GM19455 (cell line): ENCODE measurements at regions not wholly inside any gene's neighbourhood (a gene's known extent, or its start where the extent isn't known, plus 50 kb on each side); places are given as distances from the start of the nearest gene placed in this dataset.
"Not testable (repeated sequence)": the region's sequence is repeated elsewhere in the genome, so short reads cannot be mapped to it uniquely, and the experiment has no call there.

Source experiments
- ATAC-seq: cut with Tn5 transposase; IDR thresholded peaks from one replicate; pipeline ENCODE4 v1.9.1; 2021; ENCODE audit not compliant: unreplicated experiment

- ATAC-seq = no peak
Observed at GRCh38 chr4:64975177-64975576, 565.9 kb upstream of the TECRL start.

GRCh38 chr4:64969081-64969480, 559.8 kb upstream of the TECRL start:
- ATAC-seq = no peak

- no peak for ATAC-seq
Observed at GRCh38 chr4:64967286-64967685, 558.0 kb upstream of the TECRL start.

- ATAC-seq = no peak
Observed at GRCh38 chr4:64960516-64960915, 551.3 kb upstream of the TECRL start.

GRCh38 chr4:64940698-64941097, 531.4 kb upstream of the TECRL start:
- ATAC-seq = no peak

- no peak for ATAC-seq
Observed at GRCh38 chr4:64935469-64936001, 526.3 kb upstream of the TECRL start.

GRCh38 chr4:64911846-64912245, 502.6 kb upstream of the TECRL start:
- no peak for ATAC-seq

- ATAC-seq = no peak
Observed at GRCh38 chr4:64903986-64904385, 494.7 kb upstream of the TECRL start.

- ATAC-seq = no peak
Observed at GRCh38 chr4:64899563-64899962, 490.3 kb upstream of the TECRL start.

GRCh38 chr4:64899030-64899429, 489.8 kb upstream of the TECRL start:
- not testable (repeated sequence) for ATAC-seq

GRCh38 chr4:64897683-64898082, 488.4 kb upstream of the TECRL start:
- ATAC-seq = no peak

GRCh38 chr4:64895031-64895430, 485.8 kb upstream of the TECRL start:
- no peak for ATAC-seq

GRCh38 chr4:64893205-64893604, 484.0 kb upstream of the TECRL start:
- no peak for ATAC-seq

- ATAC-seq = no peak
Observed at GRCh38 chr4:64889906-64890610, 480.8 kb upstream of the TECRL start.

- no peak for ATAC-seq
Observed at GRCh38 chr4:64883087-64883807, 474.0 kb upstream of the TECRL start.

- no peak for ATAC-seq
Observed at GRCh38 chr4:64882311-64883086, 473.2 kb upstream of the TECRL start.

- ATAC-seq = no peak
Observed at GRCh38 chr4:64880557-64880956, 471.3 kb upstream of the TECRL start.

- ATAC-seq = no peak
Observed at GRCh38 chr4:64876021-64876420, 466.8 kb upstream of the TECRL start.

GRCh38 chr4:64870558-64870957, 461.3 kb upstream of the TECRL start:
- no peak for ATAC-seq

- ATAC-seq = no peak
Observed at GRCh38 chr4:64857815-64858214, 448.6 kb upstream of the TECRL start.

GRCh38 chr4:64857198-64857597, 447.9 kb upstream of the TECRL start:
- ATAC-seq = no peak

GRCh38 chr4:64846417-64846816, 437.2 kb upstream of the TECRL start:
- ATAC-seq = no peak
